ENCODE measurements at regions not wholly inside any gene's neighbourhood (a gene's known extent, or its start where the extent isn't known, plus 50 kb on each side); places are given as distances from the start of the nearest gene placed in this dataset.
"Not testable (repeated sequence)": the region's sequence is repeated elsewhere in the genome, so short reads cannot be mapped to it uniquely, and the experiment has no call there.

DNA sequence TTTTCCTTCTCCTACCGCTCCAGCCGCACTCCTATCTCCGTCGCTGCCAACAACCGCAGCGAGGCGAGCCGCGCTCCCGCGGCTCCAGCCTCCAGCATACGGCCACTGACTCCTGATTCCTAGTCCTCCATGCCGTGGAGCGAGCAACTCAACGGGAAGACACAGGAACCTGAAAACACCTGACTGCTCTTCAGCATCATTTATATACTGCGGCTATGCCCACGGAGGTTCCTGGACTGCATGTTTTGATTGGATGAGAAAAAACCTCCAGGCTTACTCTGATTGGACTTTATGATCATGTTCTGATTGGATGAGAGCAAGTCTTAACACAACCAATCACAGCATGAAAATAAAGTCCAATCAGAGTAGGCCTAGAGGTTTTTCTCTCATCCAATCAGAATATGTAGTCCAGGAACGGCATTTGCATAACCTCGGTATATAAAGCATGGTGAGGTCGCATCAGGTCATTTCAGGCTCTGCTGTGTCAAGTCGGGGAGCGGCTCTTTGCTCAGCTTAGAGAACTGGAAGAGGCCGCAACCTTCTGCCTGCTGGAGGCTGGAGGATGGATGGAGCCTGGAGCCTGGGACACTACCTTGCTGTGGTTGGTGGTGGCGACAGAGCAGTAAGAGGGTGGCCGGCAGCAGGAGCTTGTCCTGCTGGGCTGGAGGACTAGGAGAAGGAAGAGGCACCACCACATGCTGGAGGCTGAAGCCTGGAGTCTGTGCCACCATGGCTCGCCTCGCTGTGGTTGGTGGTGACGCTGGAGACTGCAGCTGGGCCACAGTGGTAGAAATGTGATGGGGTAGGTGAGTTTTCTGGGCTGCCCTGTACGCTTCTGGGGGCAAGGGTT is 204.6 kb upstream of the WSB1 start:
- TF ChIP-seq, protein P1, sequence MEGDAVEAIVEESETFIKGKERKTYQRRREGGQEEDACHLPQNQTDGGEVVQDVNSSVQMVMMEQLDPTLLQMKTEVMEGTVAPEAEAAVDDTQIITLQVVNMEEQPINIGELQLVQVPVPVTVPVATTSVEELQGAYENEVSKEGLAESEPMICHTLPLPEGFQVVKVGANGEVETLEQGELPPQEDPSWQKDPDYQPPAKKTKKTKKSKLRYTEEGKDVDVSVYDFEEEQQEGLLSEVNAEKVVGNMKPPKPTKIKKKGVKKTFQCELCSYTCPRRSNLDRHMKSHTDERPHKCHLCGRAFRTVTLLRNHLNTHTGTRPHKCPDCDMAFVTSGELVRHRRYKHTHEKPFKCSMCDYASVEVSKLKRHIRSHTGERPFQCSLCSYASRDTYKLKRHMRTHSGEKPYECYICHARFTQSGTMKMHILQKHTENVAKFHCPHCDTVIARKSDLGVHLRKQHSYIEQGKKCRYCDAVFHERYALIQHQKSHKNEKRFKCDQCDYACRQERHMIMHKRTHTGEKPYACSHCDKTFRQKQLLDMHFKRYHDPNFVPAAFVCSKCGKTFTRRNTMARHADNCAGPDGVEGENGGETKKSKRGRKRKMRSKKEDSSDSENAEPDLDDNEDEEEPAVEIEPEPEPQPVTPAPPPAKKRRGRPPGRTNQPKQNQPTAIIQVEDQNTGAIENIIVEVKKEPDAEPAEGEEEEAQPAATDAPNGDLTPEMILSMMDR (conservative IDR thresholded peaks at IDR 0.05; ENCODE audit: low read length) = not testable (repeated sequence)
- not testable (repeated sequence) for TF ChIP-seq EZH2phosphoT487 (IDR thresholded peaks at IDR 0.05; ENCODE audit: borderline replicate concordance, low read depth, low read length)

Measured in OCI-LY7 (cell line).